22Rv1 (cell line): ENCODE measurements at regions not wholly inside any gene's neighbourhood (a gene's known extent, or its start where the extent isn't known, plus 50 kb on each side); places are given as distances from the start of the nearest gene placed in this dataset.
A peak's percentile ranks its signal among the peaks of the same experiment; 100 is the strongest.

ENCODE experiments used
- H3K27ac ChIP-seq: fragments of 450-650 bp; 2 replicates; pipeline ENCODE4 v1.5.1; 2017
- ZFX ChIP-seq: fragments of 450-650 bp; IDR thresholded peaks from 2 replicates; pipeline ENCODE4 v1.6.1; 2017; ENCODE audit warnings: antibody characterized with exemption, borderline replicate concordance
- TF ChIP-seq, protein P1 (sequence below): fragments of 450-650 bp; IDR thresholded peaks from 2 replicates; pipeline ENCODE4 v1.5.1; 2017; ENCODE audit warnings: mild to moderate bottlenecking

DNA sequence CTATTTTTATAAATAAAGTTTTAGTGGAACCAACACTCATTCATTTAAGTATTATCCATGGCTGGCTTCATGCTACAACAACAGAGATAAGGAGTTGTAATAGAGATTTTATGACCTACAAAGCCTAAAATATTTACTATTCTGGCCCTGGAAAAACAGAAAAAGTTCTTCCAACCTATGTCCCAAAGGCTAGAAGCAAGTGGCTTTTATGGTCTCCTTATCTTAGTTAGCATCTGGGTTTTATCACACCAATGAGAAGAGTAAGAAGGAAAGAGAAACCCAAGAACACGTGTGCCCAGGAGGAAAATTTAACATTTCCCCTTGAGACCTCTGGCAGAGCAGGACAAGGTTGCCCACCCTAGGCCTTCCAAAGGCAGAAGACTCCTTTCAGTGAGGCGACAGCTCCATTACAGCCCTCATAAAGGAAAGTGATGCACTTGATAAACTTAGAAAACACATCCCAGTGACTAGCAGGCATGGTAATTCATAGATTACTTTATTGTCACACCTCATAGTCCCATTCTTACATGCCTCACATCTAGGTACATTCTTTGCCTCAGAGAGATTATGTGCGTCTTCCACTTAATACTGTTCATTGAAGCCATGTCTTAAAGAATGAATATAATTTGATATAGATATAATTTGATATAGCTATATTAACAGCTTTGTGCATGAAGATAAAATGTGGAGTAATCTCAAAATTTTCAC is 113.2 kb upstream of the ACP3 start:
- no peak overlapping the region for H3K27ac ChIP-seq
- TF ChIP-seq, protein P1, sequence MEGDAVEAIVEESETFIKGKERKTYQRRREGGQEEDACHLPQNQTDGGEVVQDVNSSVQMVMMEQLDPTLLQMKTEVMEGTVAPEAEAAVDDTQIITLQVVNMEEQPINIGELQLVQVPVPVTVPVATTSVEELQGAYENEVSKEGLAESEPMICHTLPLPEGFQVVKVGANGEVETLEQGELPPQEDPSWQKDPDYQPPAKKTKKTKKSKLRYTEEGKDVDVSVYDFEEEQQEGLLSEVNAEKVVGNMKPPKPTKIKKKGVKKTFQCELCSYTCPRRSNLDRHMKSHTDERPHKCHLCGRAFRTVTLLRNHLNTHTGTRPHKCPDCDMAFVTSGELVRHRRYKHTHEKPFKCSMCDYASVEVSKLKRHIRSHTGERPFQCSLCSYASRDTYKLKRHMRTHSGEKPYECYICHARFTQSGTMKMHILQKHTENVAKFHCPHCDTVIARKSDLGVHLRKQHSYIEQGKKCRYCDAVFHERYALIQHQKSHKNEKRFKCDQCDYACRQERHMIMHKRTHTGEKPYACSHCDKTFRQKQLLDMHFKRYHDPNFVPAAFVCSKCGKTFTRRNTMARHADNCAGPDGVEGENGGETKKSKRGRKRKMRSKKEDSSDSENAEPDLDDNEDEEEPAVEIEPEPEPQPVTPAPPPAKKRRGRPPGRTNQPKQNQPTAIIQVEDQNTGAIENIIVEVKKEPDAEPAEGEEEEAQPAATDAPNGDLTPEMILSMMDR: no peak
- no peak for TF ChIP-seq ZFX

DNA sequence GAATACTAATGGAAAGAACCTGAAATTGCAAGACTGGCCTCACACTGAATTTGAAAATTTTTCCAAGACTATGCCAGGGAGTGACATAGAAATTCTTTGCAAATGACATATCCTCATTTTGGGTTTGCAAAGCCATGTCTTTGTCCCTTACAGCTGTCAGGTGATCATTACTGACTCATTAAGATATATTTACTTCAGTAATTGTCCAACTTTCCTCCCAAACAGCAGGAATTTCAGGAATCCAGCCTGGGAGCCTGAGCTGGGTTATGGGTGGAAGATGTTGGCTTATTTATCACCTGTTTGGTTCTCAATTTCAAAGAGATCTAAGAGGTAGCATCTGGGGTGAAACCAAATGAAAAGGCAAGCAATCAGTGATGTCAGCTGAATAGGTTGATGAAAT is 111.6 kb upstream of the ACP3 start:
- TF ChIP-seq, protein P1: no peak
- no peak for TF ChIP-seq ZFX
- no peak overlapping the region for H3K27ac ChIP-seq

DNA sequence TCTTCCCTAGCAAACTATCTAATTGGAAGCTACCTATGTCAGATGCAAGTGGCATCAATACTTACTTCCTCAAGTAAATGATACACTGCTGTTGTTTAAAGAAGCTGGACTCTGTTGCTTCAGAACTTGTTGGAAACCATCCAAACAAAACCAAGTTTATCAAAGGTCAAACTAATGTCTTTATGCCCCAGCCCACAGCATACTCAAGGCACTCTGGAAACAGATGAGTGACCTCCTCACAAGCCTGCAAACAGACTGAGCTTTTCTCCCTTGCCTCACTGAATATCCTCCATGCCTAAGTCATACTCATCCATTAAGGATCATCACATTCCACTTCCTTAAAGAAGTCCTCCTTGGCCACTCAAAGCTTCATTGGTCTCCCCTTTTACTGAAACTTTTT is 107.4 kb upstream of the ACP3 start:
- TF ChIP-seq ZFX: no peak
- TF ChIP-seq, protein P1: no peak
- no peak overlapping the region for H3K27ac ChIP-seq

DNA sequence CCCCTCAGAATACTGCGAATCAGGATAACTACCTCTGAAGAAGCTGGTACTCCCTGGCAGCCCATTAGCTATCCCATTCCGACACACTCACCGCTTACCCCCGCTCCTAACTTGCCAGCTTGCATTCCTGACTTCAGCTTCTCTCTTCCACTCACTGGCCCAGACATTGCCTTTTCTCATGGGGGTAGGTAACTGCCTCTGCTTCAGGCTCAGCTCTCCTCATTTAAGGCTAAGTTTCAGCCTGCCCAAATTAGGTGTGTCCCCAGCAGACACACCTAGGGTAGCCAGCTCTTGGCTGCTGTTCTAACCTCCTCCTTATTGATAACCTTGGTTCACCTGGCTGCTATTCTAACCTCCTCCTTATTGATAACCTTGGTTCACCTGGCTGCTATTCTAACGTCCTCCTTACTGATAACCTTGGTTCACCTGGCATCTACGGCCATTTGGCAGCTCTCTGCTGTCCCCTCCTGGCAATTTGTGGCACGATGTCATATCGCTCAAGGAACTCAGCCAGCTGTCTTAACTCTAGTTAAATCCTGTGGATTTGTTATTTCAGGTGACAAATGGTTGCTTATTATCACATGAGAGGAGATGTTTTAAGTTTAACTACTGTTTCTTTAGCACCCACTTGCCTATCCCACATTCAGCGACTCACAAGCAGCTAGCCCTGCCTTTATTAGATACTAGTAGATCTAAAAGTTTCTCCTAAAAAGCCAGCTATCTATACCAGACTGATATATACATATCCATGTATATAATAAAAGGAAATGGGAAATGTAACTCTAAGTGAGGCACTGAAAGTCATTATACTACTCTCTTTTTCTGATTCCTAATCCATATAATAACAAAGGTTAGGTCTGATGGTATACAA is 106.5 kb upstream of the ACP3 start:
- no peak overlapping the region for H3K27ac ChIP-seq
- TF ChIP-seq, protein P1: peak; percentile 95
- no peak for TF ChIP-seq ZFX

DNA sequence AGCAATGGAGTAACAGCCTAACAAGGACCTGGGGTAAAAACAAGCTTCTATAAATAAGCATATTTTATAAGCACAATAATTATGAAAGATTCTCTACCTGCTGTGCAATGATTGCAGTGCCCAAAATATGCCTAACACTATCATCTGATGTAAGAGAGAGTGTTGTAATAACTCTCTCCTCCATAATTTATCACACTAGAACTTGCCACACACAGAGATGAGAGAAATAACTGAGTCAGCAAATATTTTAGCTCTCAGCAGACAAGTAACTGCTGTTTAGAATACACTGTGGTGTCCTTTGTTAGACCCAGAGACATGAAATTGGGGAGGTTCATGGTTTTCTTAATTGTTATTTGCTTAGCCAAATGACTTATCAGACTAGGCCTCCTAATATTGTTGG is 105.3 kb upstream of the ACP3 start:
- no peak for TF ChIP-seq ZFX
- TF ChIP-seq, protein P1: no peak
- no peak overlapping the region for H3K27ac ChIP-seq

DNA sequence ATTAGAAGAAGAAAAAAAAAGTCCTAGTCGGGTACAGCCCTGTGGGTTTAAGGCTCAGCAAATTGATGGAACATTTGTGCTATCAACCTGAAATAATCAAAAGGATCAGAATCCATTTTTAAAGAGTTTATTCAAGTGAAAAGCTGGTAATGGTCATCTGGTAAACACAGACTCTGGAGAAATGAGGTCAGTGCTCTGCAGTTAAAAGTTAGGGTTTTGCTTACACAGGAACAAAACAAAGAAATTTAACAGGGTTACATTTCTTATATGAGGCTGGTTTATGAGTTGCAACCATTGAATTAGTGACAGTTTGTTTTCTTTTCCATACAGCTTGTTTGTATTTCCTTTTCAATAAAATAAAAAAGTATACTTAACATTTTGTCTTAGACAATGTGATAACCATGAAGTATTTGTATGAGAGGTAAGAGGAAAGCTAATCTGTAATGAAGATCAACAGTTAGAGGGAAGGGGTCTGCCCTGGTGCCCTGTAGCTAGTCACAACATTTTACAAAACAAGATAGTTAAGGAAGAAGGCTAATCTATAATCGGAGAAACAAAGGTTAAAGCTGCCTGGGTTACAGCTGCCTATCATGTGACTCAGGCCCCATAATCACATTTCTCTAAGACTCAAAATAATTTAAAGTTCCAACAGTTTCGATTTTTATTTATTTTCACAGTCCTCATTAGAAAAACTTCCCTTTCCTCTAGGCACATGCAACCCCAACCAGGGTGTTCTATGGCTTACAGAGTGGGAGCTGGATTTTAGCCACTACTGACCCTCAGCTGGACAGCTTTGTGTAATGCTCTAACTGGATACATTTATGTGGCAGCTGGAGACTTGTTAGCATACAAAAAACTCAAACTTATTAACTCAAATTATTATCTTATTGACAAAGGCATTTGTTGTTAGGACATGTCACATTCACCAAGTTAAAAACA is 98.1 kb upstream of the ACP3 start:
- peak overlapping the region; percentile 64 for H3K27ac ChIP-seq
- no peak for TF ChIP-seq ZFX
- TF ChIP-seq, protein P1: no peak
